NCI-H146 treated with DMSO at 0.1 percent for 48 hours (cell line): ENCODE measurements at regions not wholly inside any gene's neighbourhood (a gene's known extent, or its start where the extent isn't known, plus 50 kb on each side); places are given as distances from the start of the nearest gene placed in this dataset.

ENCODE experiments used
- DNase-seq: peaks from one replicate; lab custom pipeline; 2025; ENCODE audit not compliant: unreplicated experiment; lab: John Stamatoyannopoulos, UW

- DNase-seq: no peak
Observed at GRCh38 chr17:71405101-71405500, 715.7 kb upstream of the SOX9 start.

- DNase-seq: no peak
Observed at GRCh38 chr17:71407981-71408380, 712.8 kb upstream of the SOX9 start.

GRCh38 chr17:71409137-71409536 lies 711.7 kb upstream of the SOX9 start:
- no peak for DNase-seq

GRCh38 chr17:71409712-71410111 lies 711.1 kb upstream of the SOX9 start:
- no peak for DNase-seq

- no peak for DNase-seq
Observed at GRCh38 chr17:71412803-71413202, 708.0 kb upstream of the SOX9 start.

GRCh38 chr17:71413935-71414334 lies 706.9 kb upstream of the SOX9 start:
- no peak for DNase-seq

GRCh38 chr17:71417142-71417541 lies 703.7 kb upstream of the SOX9 start:
- no peak for DNase-seq

GRCh38 chr17:71422968-71423367 lies 697.9 kb upstream of the SOX9 start:
- DNase-seq: no peak

GRCh38 chr17:71423871-71424546 lies 696.8 kb upstream of the SOX9 start:
- DNase-seq: peak; percentile 89

- no peak for DNase-seq
Observed at GRCh38 chr17:71427801-71428200, 693.0 kb upstream of the SOX9 start.

- DNase-seq: no peak
Observed at GRCh38 chr17:71428897-71429296, 691.9 kb upstream of the SOX9 start.

- peak; percentile 68 for DNase-seq
Observed at GRCh38 chr17:71430281-71430680, 690.5 kb upstream of the SOX9 start.

- DNase-seq: no peak
Observed at GRCh38 chr17:71431146-71431545, 689.7 kb upstream of the SOX9 start.

- DNase-seq: no peak
Observed at GRCh38 chr17:71432378-71433315, 688.2 kb upstream of the SOX9 start.

GRCh38 chr17:71434716-71435115 lies 686.1 kb upstream of the SOX9 start:
- DNase-seq: no peak

GRCh38 chr17:71436479-71436878 lies 684.3 kb upstream of the SOX9 start:
- no peak for DNase-seq

GRCh38 chr17:71437166-71437565 lies 683.7 kb upstream of the SOX9 start:
- DNase-seq: no peak

- peak; percentile 64 for DNase-seq
Observed at GRCh38 chr17:71438631-71439146, 682.1 kb upstream of the SOX9 start.

- DNase-seq: no peak
Observed at GRCh38 chr17:71440513-71440912, 680.3 kb upstream of the SOX9 start.

GRCh38 chr17:71441098-71441497 lies 679.7 kb upstream of the SOX9 start:
- no peak for DNase-seq

- no peak for DNase-seq
Observed at GRCh38 chr17:71444078-71444477, 676.7 kb upstream of the SOX9 start.
